Mesothelial cell of epicardium (in vitro differentiated cells): ENCODE measurements at regions not wholly inside any gene's neighbourhood (a gene's known extent, or its start where the extent isn't known, plus 50 kb on each side); places are given as distances from the start of the nearest gene placed in this dataset.

Experiments used
- DNase-seq, 2 experiments: peaks; one replicate each; pipeline ENCODE4 v3.0.0; 2021; ENCODE audit warnings: low spot score in 2 of 2; ENCODE audit not compliant: unreplicated experiment in 2 of 2
- H3K27ac Mint-ChIP-seq: 2 replicates; pipeline ENCODE4 v1.8.0; 2021; ENCODE audit warnings: mixed read lengths
- H3K27me3 Mint-ChIP-seq: 2 replicates; pipeline ENCODE4 v1.8.0; 2021; ENCODE audit warnings: low read depth, mixed read lengths
- H3K36me3 Mint-ChIP-seq: 2 replicates; pipeline ENCODE4 v1.8.0; 2021; ENCODE audit warnings: mixed read lengths
- H3K4me1 Mint-ChIP-seq: 2 replicates; pipeline ENCODE4 v1.8.0; 2021; ENCODE audit warnings: mixed read lengths
- H3K4me3 Mint-ChIP-seq: 2 replicates; pipeline ENCODE4 v1.8.0; 2021; ENCODE audit warnings: mild to moderate bottlenecking, moderate library complexity, mixed read lengths
- H3K9me3 Mint-ChIP-seq: 2 replicates; pipeline ENCODE4 v1.8.0; 2021; ENCODE audit warnings: mixed read lengths
- TF ChIP-seq, protein P1 (sequence below): fragments of 200-600 bp; sonication (generic); IDR thresholded peaks from one replicate; pipeline ENCODE4 v1.5.0; 2021; ENCODE audit warnings: antibody characterized with exemption; ENCODE audit not compliant: unreplicated experiment

DNA sequence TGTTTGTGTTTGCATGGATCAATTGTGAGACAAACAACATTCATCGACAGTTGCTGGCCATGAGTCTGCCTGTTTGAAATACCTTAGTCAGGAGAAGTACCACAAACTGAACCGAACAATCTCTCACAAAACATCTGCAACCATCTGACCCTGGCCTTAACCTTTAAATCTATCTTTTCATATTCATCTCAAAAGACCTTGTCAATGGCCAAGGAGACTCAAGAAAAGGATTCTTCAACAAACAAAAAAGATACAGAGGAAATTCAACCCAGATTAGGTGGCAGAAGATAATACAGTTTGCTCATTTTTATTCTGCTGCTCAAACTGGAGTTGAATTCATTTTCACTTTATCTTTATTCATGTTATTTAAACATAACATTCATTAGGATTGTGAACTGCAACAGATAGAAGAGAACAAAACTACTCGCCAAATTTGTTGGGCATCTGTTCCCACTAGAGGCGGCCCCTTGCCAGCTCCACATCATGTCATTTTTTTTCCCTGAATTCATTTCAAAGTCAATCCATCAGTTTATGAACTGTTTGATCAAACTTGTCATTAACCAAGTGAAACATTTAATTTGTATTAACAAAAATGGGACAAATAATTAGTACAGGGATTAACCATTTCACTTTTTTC, 152.3 kb upstream of the OTX2 start:
- no peak overlapping the region for H3K27ac Mint-ChIP-seq
- H3K27me3 Mint-ChIP-seq: peaks cover under 1% of the 10 kb centered on the region
- no peaks in the 10 kb centered on the region for H3K4me1 Mint-ChIP-seq
- H3K4me3 Mint-ChIP-seq: no peak overlapping the region
- no peak for DNase-seq
- TF ChIP-seq, protein P1, sequence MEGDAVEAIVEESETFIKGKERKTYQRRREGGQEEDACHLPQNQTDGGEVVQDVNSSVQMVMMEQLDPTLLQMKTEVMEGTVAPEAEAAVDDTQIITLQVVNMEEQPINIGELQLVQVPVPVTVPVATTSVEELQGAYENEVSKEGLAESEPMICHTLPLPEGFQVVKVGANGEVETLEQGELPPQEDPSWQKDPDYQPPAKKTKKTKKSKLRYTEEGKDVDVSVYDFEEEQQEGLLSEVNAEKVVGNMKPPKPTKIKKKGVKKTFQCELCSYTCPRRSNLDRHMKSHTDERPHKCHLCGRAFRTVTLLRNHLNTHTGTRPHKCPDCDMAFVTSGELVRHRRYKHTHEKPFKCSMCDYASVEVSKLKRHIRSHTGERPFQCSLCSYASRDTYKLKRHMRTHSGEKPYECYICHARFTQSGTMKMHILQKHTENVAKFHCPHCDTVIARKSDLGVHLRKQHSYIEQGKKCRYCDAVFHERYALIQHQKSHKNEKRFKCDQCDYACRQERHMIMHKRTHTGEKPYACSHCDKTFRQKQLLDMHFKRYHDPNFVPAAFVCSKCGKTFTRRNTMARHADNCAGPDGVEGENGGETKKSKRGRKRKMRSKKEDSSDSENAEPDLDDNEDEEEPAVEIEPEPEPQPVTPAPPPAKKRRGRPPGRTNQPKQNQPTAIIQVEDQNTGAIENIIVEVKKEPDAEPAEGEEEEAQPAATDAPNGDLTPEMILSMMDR: no peak
- H3K36me3 Mint-ChIP-seq: no peaks in the 10 kb centered on the region
- no peaks in the 10 kb centered on the region for H3K9me3 Mint-ChIP-seq

DNA sequence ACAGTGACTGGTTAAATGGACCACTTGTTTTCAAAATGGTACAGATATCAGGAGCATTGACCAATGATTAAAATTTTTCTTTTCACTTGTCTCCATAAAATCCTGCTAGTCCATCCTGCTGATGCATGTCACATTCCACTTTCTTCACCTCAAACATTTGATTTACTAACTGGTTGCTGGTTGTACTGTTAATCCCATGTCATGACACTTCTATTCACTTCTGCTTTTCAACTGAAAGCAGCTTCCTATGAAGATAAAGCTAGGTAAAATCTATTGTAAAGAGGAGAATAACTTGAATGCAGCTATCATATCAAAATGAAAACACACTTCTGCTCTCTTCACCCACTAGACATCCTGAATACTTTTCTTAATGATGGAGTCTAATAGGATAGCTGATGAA, 149.6 kb upstream of the OTX2 start:
- no peak overlapping the region for H3K4me3 Mint-ChIP-seq
- no peaks in the 10 kb centered on the region for H3K36me3 Mint-ChIP-seq
- no peak for DNase-seq
- no peaks in the 10 kb centered on the region for H3K27me3 Mint-ChIP-seq
- TF ChIP-seq, protein P1: no peak
- no peaks in the 10 kb centered on the region for H3K9me3 Mint-ChIP-seq
- H3K27ac Mint-ChIP-seq: no peak overlapping the region
- H3K4me1 Mint-ChIP-seq: no peaks in the 10 kb centered on the region

DNA sequence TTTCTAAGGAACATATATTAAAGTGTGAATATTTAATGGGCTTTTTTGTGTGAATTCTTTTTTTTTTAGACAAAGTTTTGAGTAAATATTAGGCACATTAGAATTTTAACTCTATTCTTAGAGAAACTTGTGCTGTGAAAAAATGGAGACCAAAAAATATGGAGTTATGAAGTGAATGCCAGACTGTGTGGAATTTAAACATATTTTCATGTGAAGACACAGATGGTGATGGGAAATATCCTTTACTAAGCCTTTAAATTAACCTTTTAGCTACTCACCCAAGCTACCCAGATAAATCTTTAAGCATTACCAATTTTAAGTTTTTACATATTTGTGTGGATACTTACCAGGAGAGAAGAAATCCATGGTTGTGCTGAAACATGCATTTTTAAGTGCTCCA, 148.8 kb upstream of the OTX2 start:
- Mint-ChIP-seq H3K27me3 (no peaks in the 10 kb centered on the region), H3K4me3 (no peak overlapping the region), H3K4me1 (peaks cover 2% of the 10 kb centered on the region), H3K27ac (no peak overlapping the region), H3K36me3 (no peaks in the 10 kb centered on the region), H3K9me3 (no peaks in the 10 kb centered on the region)
- DNase-seq: no peak
- TF ChIP-seq, protein P1: no peak

DNA sequence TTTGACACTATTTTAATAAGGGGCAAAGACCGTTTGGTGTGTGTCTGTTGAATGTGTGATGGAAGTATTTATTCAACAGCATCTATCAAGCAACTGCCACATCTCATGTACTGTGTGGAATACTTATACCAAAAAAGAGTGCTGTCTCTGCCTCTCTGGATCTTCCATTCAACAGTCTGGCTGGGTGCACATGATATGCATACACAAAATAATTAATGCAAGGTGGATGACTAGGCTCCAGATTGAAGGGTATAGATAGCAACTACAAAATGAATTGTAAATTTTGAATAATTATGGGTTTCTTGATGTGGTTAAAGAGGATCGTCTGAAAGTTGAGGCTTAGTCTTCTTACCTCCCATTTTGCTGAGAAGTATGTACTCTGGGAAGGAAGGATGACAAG, 145.9 kb upstream of the OTX2 start:
- H3K36me3 Mint-ChIP-seq: no peaks in the 10 kb centered on the region
- no peak for DNase-seq
- H3K27me3 Mint-ChIP-seq: no peaks in the 10 kb centered on the region
- H3K4me3 Mint-ChIP-seq: no peak overlapping the region
- H3K9me3 Mint-ChIP-seq: no peaks in the 10 kb centered on the region
- TF ChIP-seq, protein P1: no peak
- peaks cover 23% of the 10 kb centered on the region for H3K4me1 Mint-ChIP-seq
- H3K27ac Mint-ChIP-seq: no peak overlapping the region

DNA sequence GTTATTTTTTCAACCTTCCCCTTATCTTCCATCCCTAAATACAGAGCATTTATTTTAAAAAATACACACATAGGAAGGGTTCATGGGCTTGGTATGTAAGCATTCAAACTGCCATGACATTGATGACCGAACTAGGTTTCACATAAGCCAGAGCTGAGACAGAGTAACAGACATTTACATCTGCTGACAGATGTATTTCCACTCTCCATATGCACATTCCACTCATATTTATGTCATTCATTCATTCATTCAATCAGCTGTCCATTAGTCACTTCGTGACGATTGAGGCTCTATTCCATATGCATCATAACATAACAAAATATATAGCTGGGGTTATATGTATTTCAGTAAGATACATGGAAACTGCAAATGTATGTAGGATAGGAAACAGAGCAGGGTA, 145.5 kb upstream of the OTX2 start:
- Mint-ChIP-seq H3K9me3 (no peaks in the 10 kb centered on the region), H3K27me3 (no peaks in the 10 kb centered on the region)
- TF ChIP-seq, protein P1: no peak

DNA sequence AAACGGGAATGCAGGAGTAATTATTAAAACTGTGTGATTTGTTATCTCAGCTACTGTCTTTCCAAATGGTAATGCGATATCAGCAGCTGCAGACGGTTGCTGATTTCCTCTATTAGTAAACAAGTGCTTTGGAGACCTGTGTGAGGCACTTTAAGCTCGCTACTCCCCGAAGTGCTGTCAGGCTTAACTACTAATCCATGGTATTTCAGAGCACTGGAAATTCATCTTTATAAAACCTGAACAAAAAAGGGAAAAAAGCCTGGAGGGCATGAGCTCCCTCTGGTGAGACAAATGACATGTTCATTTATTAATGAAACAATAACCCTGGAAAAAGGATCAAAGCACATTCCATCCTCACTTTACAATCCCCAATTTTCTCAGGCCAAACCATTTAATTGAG, 143.6 kb upstream of the OTX2 start:
- Mint-ChIP-seq H3K27me3 (no peaks in the 10 kb centered on the region), H3K36me3 (no peaks in the 10 kb centered on the region), H3K27ac (no peak overlapping the region), H3K9me3 (no peaks in the 10 kb centered on the region), H3K4me1 (peaks cover 34% of the 10 kb centered on the region), H3K4me3 (no peak overlapping the region)
- TF ChIP-seq, protein P1: no peak
- no peak for DNase-seq

More for the DNA sequence above, 145.5 kb upstream of the OTX2 start:
- Mint-ChIP-seq H3K4me1 (peaks cover 25% of the 10 kb centered on the region), H3K4me3 (no peak overlapping the region), H3K36me3 (no peaks in the 10 kb centered on the region), H3K27ac (no peak overlapping the region)
- DNase-seq: no peak
